ENCODE measurements at regions not wholly inside any gene's neighbourhood (a gene's known extent, or its start where the extent isn't known, plus 50 kb on each side); places are given as distances from the start of the nearest gene placed in this dataset.

DNA sequence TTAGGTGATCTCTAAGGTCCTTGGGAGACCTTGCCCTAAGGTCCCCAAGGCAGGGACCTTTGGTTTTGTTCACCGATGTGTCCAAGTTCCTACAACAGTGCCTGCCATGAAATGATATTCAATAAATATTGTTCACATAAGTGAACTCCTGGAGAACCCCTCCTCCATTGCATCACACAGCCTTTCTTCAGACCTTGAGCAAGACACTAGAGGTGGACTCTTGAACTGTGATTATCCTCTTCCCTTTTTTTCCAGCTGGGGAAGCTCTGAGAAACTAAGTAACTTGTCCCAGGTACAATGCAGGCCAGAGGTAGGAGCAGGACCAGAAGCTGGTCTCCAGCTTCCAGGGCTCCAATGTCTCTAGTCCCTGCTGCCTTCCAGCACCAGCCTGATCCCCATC is 76.6 kb upstream of the LMO1 start:
- TF ChIP-seq, protein P1, sequence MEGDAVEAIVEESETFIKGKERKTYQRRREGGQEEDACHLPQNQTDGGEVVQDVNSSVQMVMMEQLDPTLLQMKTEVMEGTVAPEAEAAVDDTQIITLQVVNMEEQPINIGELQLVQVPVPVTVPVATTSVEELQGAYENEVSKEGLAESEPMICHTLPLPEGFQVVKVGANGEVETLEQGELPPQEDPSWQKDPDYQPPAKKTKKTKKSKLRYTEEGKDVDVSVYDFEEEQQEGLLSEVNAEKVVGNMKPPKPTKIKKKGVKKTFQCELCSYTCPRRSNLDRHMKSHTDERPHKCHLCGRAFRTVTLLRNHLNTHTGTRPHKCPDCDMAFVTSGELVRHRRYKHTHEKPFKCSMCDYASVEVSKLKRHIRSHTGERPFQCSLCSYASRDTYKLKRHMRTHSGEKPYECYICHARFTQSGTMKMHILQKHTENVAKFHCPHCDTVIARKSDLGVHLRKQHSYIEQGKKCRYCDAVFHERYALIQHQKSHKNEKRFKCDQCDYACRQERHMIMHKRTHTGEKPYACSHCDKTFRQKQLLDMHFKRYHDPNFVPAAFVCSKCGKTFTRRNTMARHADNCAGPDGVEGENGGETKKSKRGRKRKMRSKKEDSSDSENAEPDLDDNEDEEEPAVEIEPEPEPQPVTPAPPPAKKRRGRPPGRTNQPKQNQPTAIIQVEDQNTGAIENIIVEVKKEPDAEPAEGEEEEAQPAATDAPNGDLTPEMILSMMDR (IDR thresholded peaks at IDR 0.05 in 4 of 5, conservative IDR thresholded peaks at IDR 0.05 in 1 of 5) = no peak
- TF ChIP-seq POLR2A (IDR thresholded peaks at IDR 0.05) = no peak
